ENCODE measurements at regions not wholly inside any gene's neighbourhood (a gene's known extent, or its start where the extent isn't known, plus 50 kb on each side); places are given as distances from the start of the nearest gene placed in this dataset.

DNA sequence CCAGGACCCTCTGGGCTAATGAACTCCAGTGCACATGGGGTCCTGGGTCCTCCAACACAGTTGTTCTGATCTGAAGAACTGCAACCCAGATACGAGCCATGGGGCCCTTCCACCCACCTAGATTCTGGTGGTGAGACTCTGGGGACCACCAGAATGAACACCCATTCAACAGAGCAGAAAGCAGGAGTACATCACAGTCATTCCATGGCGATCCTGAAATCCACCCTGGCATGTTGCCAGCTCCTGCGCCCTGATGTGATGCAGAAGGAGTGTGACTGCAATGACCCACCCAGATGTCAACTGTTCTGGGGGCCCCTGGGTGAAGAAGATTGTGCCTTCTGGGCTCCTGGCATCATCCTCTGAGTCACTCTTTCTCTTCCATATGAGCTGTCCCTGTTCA is 211.6 kb downstream of the KIF26A start:
- Histone ChIP-seq H3K4me1 (ENCODE audit: control insufficient read depth, insufficient read depth, low read length) (no peaks in the 10 kb centered on the region), H3K9ac (ENCODE audit: low read depth, low read length) (no peak overlapping the region), H3K4me3 (ENCODE audit: low read depth, low read length) (no peak overlapping the region), H3K36me3 (ENCODE audit: control insufficient read depth, insufficient read depth, low read length) (no peaks in the 10 kb centered on the region), H3K27me3 (ENCODE audit: control insufficient read depth, insufficient read depth, low read length) (no peaks in the 10 kb centered on the region), H3K9me3 (ENCODE audit: control insufficient read depth, insufficient read depth, low read length) (no peaks in the 10 kb centered on the region)

- H3K9ac ChIP-seq (ENCODE audit: low read depth, low read length): no peak overlapping the region
- H3K4me1 ChIP-seq (ENCODE audit: control insufficient read depth, insufficient read depth, low read length): no peaks in the 10 kb centered on the region
- no peaks in the 10 kb centered on the region for H3K9me3 ChIP-seq (ENCODE audit: control insufficient read depth, insufficient read depth, low read length)
- no peaks in the 10 kb centered on the region for H3K27me3 ChIP-seq (ENCODE audit: control insufficient read depth, insufficient read depth, low read length)
- no peaks in the 10 kb centered on the region for H3K36me3 ChIP-seq (ENCODE audit: control insufficient read depth, insufficient read depth, low read length)
- H3K4me3 ChIP-seq (ENCODE audit: low read depth, low read length): no peak overlapping the region
Observed at GRCh38 chr14:104350463-104351185, 212.2 kb downstream of the KIF26A start.

- no peak overlapping the region for H3K9ac ChIP-seq (ENCODE audit: low read depth, low read length)
- no peaks in the 10 kb centered on the region for H3K4me1 ChIP-seq (ENCODE audit: control insufficient read depth, insufficient read depth, low read length)
- H3K9me3 ChIP-seq (ENCODE audit: control insufficient read depth, insufficient read depth, low read length): no peaks in the 10 kb centered on the region
- H3K27me3 ChIP-seq (ENCODE audit: control insufficient read depth, insufficient read depth, low read length): no peaks in the 10 kb centered on the region
- no peaks in the 10 kb centered on the region for H3K36me3 ChIP-seq (ENCODE audit: control insufficient read depth, insufficient read depth, low read length)
- H3K4me3 ChIP-seq (ENCODE audit: low read depth, low read length): no peak overlapping the region
Observed at GRCh38 chr14:104351849-104352492, 213.6 kb downstream of the KIF26A start.

- Histone ChIP-seq H3K4me1 (ENCODE audit: control insufficient read depth, insufficient read depth, low read length) (no peaks in the 10 kb centered on the region), H3K4me3 (ENCODE audit: low read depth, low read length) (no peak overlapping the region), H3K36me3 (ENCODE audit: control insufficient read depth, insufficient read depth, low read length) (no peaks in the 10 kb centered on the region), H3K27me3 (ENCODE audit: control insufficient read depth, insufficient read depth, low read length) (no peaks in the 10 kb centered on the region), H3K9ac (ENCODE audit: low read depth, low read length) (no peak overlapping the region), H3K9me3 (ENCODE audit: control insufficient read depth, insufficient read depth, low read length) (no peaks in the 10 kb centered on the region)
Observed at GRCh38 chr14:104352493-104353220, 214.3 kb downstream of the KIF26A start.

- Histone ChIP-seq H3K4me1 (ENCODE audit: control insufficient read depth, insufficient read depth, low read length) (no peaks in the 10 kb centered on the region), H3K4me3 (ENCODE audit: low read depth, low read length) (no peak overlapping the region), H3K9me3 (ENCODE audit: control insufficient read depth, insufficient read depth, low read length) (no peaks in the 10 kb centered on the region), H3K36me3 (ENCODE audit: control insufficient read depth, insufficient read depth, low read length) (no peaks in the 10 kb centered on the region), H3K27me3 (ENCODE audit: control insufficient read depth, insufficient read depth, low read length) (no peaks in the 10 kb centered on the region), H3K9ac (ENCODE audit: low read depth, low read length) (no peak overlapping the region)
Observed at GRCh38 chr14:104353221-104353920, 215.0 kb downstream of the KIF26A start.

- H3K36me3 ChIP-seq (ENCODE audit: control insufficient read depth, insufficient read depth, low read length): no peaks in the 10 kb centered on the region
- H3K9me3 ChIP-seq (ENCODE audit: control insufficient read depth, insufficient read depth, low read length): no peaks in the 10 kb centered on the region
- H3K27me3 ChIP-seq (ENCODE audit: control insufficient read depth, insufficient read depth, low read length): no peaks in the 10 kb centered on the region
- no peak overlapping the region for H3K9ac ChIP-seq (ENCODE audit: low read depth, low read length)
- H3K4me3 ChIP-seq (ENCODE audit: low read depth, low read length): no peak overlapping the region
- H3K4me1 ChIP-seq (ENCODE audit: control insufficient read depth, insufficient read depth, low read length): no peaks in the 10 kb centered on the region
Observed at GRCh38 chr14:104353921-104354701, 215.7 kb downstream of the KIF26A start.

- no peaks in the 10 kb centered on the region for H3K4me1 ChIP-seq (ENCODE audit: control insufficient read depth, insufficient read depth, low read length)
- H3K36me3 ChIP-seq (ENCODE audit: control insufficient read depth, insufficient read depth, low read length): no peaks in the 10 kb centered on the region
- no peaks in the 10 kb centered on the region for H3K27me3 ChIP-seq (ENCODE audit: control insufficient read depth, insufficient read depth, low read length)
- no peak overlapping the region for H3K4me3 ChIP-seq (ENCODE audit: low read depth, low read length)
- H3K9ac ChIP-seq (ENCODE audit: low read depth, low read length): no peak overlapping the region
- H3K9me3 ChIP-seq (ENCODE audit: control insufficient read depth, insufficient read depth, low read length): no peaks in the 10 kb centered on the region
Observed at GRCh38 chr14:104355101-104356019, 217.0 kb downstream of the KIF26A start.

- no peak overlapping the region for H3K9ac ChIP-seq (ENCODE audit: low read depth, low read length)
- no peaks in the 10 kb centered on the region for H3K4me1 ChIP-seq (ENCODE audit: control insufficient read depth, insufficient read depth, low read length)
- no peaks in the 10 kb centered on the region for H3K9me3 ChIP-seq (ENCODE audit: control insufficient read depth, insufficient read depth, low read length)
- H3K27me3 ChIP-seq (ENCODE audit: control insufficient read depth, insufficient read depth, low read length): no peaks in the 10 kb centered on the region
- no peaks in the 10 kb centered on the region for H3K36me3 ChIP-seq (ENCODE audit: control insufficient read depth, insufficient read depth, low read length)
- no peak overlapping the region for H3K4me3 ChIP-seq (ENCODE audit: low read depth, low read length)
Observed at GRCh38 chr14:104356020-104356737, 217.8 kb downstream of the KIF26A start.

- Histone ChIP-seq H3K4me3 (ENCODE audit: low read depth, low read length) (no peak overlapping the region), H3K4me1 (ENCODE audit: control insufficient read depth, insufficient read depth, low read length) (no peaks in the 10 kb centered on the region), H3K9ac (ENCODE audit: low read depth, low read length) (no peak overlapping the region), H3K9me3 (ENCODE audit: control insufficient read depth, insufficient read depth, low read length) (no peaks in the 10 kb centered on the region), H3K27me3 (ENCODE audit: control insufficient read depth, insufficient read depth, low read length) (no peaks in the 10 kb centered on the region), H3K36me3 (ENCODE audit: control insufficient read depth, insufficient read depth, low read length) (no peaks in the 10 kb centered on the region)
Observed at GRCh38 chr14:104356738-104357688, 218.6 kb downstream of the KIF26A start.

Data from iPS-15b (cell line).